GM21737 (cell line): ENCODE measurements at regions not wholly inside any gene's neighbourhood (a gene's known extent, or its start where the extent isn't known, plus 50 kb on each side); places are given as distances from the start of the nearest gene placed in this dataset.

Experiments
- ATAC-seq: cut with Tn5 transposase; IDR thresholded peaks from one replicate; pipeline ENCODE4 v1.9.1; 2021; ENCODE audit warnings: mild to moderate bottlenecking, moderate library complexity; ENCODE audit not compliant: unreplicated experiment

DNA sequence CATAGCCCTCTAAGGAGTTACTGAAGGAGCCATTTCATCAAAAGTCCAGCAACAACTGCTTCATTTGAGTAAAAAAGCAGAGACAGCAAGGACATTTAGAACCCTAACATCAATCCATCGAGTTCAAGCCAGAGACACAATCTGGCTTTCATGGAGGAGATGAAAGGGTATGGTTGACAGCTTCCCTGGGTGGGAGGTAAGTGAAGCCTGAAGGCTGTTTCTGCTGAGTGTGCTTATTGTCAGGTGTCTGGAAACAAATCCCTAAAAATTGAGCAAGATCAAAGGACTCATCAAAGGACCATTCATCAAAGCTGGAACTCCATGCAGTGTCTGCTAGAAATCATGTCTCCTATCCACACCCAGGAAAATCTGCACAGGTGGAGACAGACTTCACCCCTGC, 104.4 kb upstream of the CCDC196 start:
- no peak for ATAC-seq

DNA sequence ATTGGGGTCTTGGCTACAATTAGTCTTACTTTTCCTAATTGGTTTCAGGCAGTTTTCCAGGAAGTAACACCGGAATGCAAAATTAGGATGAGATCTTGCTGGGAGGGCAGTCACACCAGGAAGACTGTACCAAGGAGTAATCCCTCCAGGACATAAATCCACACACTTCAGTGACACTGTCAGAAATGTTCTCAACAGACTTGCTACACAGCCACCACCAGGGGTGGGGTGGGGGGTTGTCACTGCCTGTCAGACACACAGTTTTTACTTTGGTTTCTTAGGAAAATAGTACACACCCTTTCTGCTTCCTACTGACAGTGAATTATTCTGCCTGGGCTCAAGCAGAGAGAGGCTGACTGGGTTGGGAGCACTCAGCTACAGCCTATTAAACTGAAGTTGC, 102.9 kb upstream of the CCDC196 start:
- ATAC-seq = no peak

- ATAC-seq = no peak
Measured at GRCh38 chr14:66383771-66384170, 102.4 kb upstream of the CCDC196 start.

GRCh38 chr14:66388516-66388915, 97.7 kb upstream of the CCDC196 start:
- no peak for ATAC-seq

DNA sequence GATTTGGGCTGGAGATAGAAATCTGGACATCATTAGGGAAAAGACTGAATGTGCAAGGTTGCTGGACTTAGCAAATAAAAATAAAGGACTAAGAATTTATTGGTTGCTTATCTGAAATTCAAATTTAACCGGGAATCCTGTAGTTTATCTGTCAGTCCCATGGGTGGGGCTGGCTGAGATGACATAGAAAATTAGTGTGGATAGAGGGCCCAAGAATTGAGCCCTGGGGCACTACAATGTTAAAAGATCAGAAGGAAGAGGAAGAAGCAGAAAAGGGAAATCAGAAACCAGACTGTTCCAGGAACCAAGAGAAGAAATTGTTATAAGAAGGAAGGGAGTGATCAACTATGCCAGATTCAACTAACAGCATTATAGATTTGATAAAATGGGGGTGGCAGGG, 96.7 kb upstream of the CCDC196 start:
- ATAC-seq = no peak

DNA sequence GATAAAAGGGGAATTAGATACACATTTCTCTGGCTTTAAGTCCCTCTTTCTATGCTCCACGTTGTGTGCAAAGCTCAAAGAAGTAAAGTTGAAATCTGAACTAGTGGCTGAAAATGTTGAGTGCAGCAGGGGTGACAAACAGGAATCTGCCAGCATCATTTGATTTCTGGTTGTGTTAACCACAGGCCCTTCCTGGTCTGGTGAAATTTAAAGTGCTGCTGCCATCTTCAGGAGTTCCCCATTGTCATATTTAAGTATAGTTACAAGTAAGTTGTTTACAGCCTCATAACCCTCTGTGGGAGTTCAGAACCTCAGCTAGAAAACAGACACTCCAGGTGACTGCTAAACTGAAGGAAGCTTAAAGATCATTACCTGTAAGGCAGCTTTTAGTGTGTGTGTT, 90.9 kb upstream of the CCDC196 start:
- no peak for ATAC-seq

DNA sequence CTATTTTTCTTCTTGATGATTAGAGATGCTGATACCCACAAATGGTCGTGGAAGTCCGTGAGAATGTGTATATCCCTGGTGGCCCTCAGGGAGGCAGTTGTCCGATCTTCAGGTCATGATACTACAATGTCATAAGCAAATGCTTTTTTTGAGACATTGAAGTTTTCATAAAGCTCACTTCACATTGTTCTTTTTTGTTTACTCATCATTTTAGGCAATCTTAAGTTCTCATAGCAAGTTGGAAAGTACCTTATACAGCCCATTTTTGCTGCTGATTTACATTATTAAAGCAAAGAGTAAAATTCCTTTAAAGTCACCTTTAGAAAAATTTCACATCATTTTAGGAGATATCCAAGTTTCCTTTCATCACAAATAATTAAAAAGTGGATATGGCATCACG, 90.0 kb upstream of the CCDC196 start:
- ATAC-seq = no peak

GRCh38 chr14:66398437-66398836, 87.7 kb upstream of the CCDC196 start:
- ATAC-seq = no peak

- no peak for ATAC-seq
Measured at GRCh38 chr14:66401449-66402095, 84.6 kb upstream of the CCDC196 start.

- ATAC-seq = no peak
Measured at GRCh38 chr14:66403183-66403582, 83.0 kb upstream of the CCDC196 start.

DNA sequence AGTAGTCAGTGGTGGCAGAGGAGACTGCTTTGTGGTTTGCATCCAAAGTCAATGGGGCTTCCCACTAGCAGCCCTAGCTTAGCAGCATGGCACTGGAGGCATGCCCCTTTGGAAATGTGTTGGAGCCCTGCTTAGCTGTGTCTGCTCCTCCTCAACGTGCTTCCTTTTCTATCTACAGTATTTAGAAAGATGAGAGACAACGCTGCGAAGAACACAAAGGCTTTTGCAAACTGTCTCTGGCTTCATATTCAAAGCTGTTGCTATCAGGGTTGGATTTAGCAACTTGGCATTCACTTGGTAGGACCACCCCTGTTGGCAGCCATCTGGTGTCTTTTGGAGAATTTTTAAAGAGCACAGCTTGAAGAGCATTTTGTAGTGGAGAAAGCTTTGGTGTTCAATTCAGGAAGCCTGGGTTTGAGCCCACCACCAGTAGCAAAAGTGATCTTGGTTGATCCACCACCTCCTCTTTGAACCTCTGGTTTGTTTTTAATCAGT, 82.1 kb upstream of the CCDC196 start:
- no peak for ATAC-seq

GRCh38 chr14:66405158-66405557, 81.0 kb upstream of the CCDC196 start:
- no peak for ATAC-seq

- no peak for ATAC-seq
Measured at GRCh38 chr14:66413901-66414300, 72.3 kb upstream of the CCDC196 start.

GRCh38 chr14:66414511-66414910, 71.7 kb upstream of the CCDC196 start:
- ATAC-seq = no peak

- ATAC-seq = no peak
Measured at GRCh38 chr14:66420251-66421006, 65.7 kb upstream of the CCDC196 start.

DNA sequence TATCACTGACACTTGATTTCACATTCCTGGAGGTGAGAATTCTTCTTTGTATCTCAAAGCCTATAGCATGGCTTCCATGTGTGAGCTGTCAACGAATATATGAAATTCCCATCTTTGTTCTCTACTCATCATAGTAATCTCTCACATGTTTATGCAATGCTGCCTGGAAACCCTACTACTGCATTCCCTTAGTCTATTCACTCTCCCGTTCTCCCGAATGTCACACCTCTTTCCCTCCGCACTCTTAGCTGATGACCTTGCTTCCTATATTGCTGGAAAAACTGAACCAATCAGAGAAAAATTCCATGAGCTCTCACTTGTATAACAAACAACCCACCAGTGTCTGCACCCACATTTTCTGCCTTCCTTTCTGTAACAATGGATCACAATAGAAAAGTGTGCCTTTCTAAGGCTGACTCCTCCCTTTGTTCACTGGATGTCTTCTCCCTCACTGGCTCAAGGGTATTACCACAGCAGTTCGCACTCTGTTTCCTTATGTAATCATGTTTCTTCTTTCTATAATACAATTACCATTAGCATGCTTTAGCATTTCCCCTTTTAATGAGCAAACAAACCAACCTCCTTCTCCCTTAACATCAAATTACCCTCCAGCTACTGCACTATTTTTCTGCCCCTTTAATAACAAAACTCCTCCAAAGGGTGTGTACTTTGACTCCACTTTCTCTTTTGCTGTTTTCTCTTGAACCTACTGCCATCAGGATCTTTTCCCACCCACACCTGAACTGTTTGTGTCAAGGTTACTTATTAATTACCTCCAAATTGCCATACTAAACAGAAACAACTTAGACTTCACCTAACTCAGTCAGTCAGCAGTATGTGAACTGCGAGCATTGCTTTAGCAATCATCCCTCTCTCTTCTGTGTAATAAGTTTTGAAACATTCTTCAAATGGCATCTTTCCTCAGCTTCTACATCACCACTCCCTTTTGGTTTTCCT, 63.9 kb upstream of the CCDC196 start:
- no peak for ATAC-seq

GRCh38 chr14:66425402-66425801, 60.8 kb upstream of the CCDC196 start:
- no peak for ATAC-seq

DNA sequence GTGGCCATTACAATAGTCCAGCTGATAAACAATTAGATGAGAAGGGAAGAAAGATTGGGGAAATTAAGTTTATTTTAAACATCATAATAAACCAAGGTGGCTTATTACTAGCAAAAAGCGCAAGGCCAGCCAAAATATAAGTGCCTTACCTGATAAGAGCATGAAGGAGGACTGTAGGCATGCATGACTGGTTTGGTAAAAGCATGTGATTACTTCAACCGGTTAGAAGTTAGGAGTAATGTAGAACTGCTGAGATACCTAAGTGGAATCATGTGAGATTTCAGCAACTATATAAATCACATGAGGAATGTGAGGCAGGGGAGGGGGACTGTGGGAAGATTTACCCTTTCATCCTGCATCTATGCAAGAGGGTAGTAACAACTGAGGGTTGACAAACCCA, 59.7 kb upstream of the CCDC196 start:
- no peak for ATAC-seq

DNA sequence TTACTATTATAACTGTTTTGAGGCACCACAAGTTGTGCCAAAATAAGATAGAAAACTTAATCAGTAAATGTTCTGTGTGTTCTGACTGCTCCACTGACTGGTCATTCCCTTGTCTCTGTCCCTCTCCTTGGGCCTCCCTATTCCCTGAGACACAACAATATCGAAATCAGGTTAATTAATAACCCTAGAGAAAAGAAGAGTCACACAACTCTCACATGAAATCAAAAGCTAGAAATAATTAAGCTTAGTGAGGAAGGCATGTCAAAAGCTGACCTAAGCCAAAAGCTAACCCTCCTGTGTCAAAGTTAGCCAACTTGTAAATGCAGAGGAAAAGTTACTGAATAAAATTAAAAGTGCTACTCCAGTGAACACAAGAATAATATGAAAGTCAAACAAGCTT, 53.8 kb upstream of the CCDC196 start:
- ATAC-seq = no peak

GRCh38 chr14:66434464-66434863, 51.7 kb upstream of the CCDC196 start:
- ATAC-seq = no peak

- no peak for ATAC-seq
Measured at GRCh38 chr14:66435683-66436082, 50.5 kb upstream of the CCDC196 start.
